Smooth muscle cell (in vitro differentiated cells): ENCODE measurements at regions not wholly inside any gene's neighbourhood (a gene's known extent, or its start where the extent isn't known, plus 50 kb on each side); places are given as distances from the start of the nearest gene placed in this dataset.

Experiments used
- DNase-seq: peaks from one replicate; lab custom pipeline; 2025; ENCODE audit not compliant: unreplicated experiment; lab: John Stamatoyannopoulos, UW
- H2AFZ ChIP-seq: fragments of 200-600 bp; sonication (generic); 2 replicates; pipeline ENCODE4 v1.6.0; 2016; ENCODE audit warnings: antibody characterized with exemption, low read depth, mild to moderate bottlenecking
- H3F3A ChIP-seq: fragments of 200-600 bp; sonication (generic); 2 replicates; pipeline ENCODE4 v1.6.0; 2017; ENCODE audit warnings: antibody characterized with exemption, low read depth
- H3K27ac ChIP-seq: fragments of 200-600 bp; sonication (generic); 2 replicates; pipeline ENCODE4 v1.5.1; 2016; ENCODE audit warnings: low read depth, mild to moderate bottlenecking
- H3K27me3 ChIP-seq: fragments of 200-600 bp; sonication (generic); 2 replicates; pipeline ENCODE4 v1.6.1; 2016; ENCODE audit warnings: low read depth, mild to moderate bottlenecking
- H3K36me3 ChIP-seq: fragments of 200-600 bp; sonication (generic); 2 replicates; pipeline ENCODE4 v1.5.1; 2016; ENCODE audit warnings: low read depth
- H3K4me1 ChIP-seq: fragments of 200-600 bp; sonication (generic); 2 replicates; pipeline ENCODE4 v1.5.1; 2016; ENCODE audit warnings: low read depth
- H3K4me2 ChIP-seq: fragments of 200-600 bp; sonication (generic); 2 replicates; pipeline ENCODE4 v1.6.0; 2016; ENCODE audit warnings: mild to moderate bottlenecking
- H3K4me3 ChIP-seq: fragments of 200-600 bp; sonication (generic); 2 replicates; pipeline ENCODE4 v1.5.1; 2016; ENCODE audit warnings: mild to moderate bottlenecking
- H3K79me2 ChIP-seq: fragments of 200-600 bp; sonication (generic); 2 replicates; pipeline ENCODE4 v1.6.0; 2016; ENCODE audit warnings: low read depth, mild to moderate bottlenecking
- H3K9ac ChIP-seq: fragments of 200-600 bp; sonication (generic); 2 replicates; pipeline ENCODE4 v1.6.0; 2016; ENCODE audit warnings: low read depth
- H3K9me3 ChIP-seq: fragments of 200-600 bp; sonication (generic); replicated peaks from 2 replicates; pipeline ENCODE4 v1.5.1; 2016; ENCODE audit warnings: low read depth
- H4K20me1 ChIP-seq: fragments of 200-600 bp; sonication (generic); 2 replicates; pipeline ENCODE4 v1.6.0; 2016; ENCODE audit warnings: low read depth
- WGBS: methylation state at CpG from one replicate; pipeline ENCODE4 v1.1.7; 2016; ENCODE audit warnings: low lambda C conversion rate; 5-methylcytosine and 5-hydroxymethylcytosine counted together
- TF ChIP-seq, protein P1 (sequence below): fragments of 200-600 bp; sonication (generic); IDR thresholded peaks from 2 replicates; pipeline ENCODE4 v1.5.1; 2017; ENCODE audit warnings: borderline replicate concordance, mild to moderate bottlenecking, antibody characterized with exemption; ENCODE audit not compliant: insufficient read depth, poor library complexity, severe bottlenecking

DNA sequence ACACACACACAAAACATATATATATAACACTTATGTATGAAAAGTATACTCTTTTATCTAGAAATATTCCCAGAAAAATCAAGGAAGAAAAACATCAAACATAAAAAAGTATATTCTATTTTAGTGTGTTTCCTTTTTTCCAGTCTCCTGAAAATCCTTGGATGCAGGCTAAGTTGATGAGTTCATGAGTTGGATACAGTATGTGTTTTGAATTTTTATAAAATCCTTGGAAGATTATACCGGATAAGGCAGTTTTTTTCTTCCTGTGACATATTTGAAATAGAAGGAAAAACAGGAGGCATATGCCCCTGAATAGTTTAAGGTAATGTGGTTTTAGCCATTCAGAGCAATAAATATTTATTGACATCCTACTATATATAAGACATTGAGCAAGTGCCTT, 203.6 kb downstream of the SNX18 start:
- H3K4me3 ChIP-seq = no peak overlapping the region
- no peak overlapping the region for H3K27ac ChIP-seq
- 92% methylated on average over 1 of the region's 1 CpG for WGBS
- H3K4me2 ChIP-seq = no peak overlapping the region
- H3K9me3 ChIP-seq = peaks cover 5% of the 10 kb centered on the region
- H3K9ac ChIP-seq = no peak overlapping the region
- no peaks in the 10 kb centered on the region for H3K79me2 ChIP-seq
- DNase-seq = no peak
- H4K20me1 ChIP-seq = no peaks in the 10 kb centered on the region
- TF ChIP-seq, protein P1, sequence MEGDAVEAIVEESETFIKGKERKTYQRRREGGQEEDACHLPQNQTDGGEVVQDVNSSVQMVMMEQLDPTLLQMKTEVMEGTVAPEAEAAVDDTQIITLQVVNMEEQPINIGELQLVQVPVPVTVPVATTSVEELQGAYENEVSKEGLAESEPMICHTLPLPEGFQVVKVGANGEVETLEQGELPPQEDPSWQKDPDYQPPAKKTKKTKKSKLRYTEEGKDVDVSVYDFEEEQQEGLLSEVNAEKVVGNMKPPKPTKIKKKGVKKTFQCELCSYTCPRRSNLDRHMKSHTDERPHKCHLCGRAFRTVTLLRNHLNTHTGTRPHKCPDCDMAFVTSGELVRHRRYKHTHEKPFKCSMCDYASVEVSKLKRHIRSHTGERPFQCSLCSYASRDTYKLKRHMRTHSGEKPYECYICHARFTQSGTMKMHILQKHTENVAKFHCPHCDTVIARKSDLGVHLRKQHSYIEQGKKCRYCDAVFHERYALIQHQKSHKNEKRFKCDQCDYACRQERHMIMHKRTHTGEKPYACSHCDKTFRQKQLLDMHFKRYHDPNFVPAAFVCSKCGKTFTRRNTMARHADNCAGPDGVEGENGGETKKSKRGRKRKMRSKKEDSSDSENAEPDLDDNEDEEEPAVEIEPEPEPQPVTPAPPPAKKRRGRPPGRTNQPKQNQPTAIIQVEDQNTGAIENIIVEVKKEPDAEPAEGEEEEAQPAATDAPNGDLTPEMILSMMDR = no peak
- no peaks in the 10 kb centered on the region for H3K36me3 ChIP-seq
- peaks cover 9% of the 10 kb centered on the region for H3K4me1 ChIP-seq
- no peaks in the 10 kb centered on the region for H3K27me3 ChIP-seq
- no peaks in the 10 kb centered on the region for H3F3A ChIP-seq
- H2AFZ ChIP-seq = no peak overlapping the region

DNA sequence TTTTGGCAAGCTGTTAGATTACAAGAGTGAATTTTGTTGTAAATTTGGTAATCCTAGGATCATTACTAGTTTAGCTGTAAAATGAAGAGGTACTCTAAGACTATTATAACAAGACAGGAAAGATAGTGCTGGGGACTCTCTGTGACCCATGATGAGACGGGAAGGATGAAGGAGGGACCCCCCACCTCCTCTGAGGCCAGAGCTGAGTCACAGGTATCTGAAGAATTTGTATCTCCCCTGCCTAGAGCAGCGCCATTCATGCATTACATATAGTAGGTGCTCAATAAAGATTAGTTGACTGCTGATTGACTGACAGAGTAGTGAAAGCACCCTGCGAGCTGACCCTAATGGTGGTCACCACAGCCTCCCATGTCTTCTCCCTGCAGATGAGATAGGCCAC, 202.8 kb downstream of the SNX18 start:
- no peaks in the 10 kb centered on the region for H3K36me3 ChIP-seq
- peaks cover 9% of the 10 kb centered on the region for H3K4me1 ChIP-seq
- TF ChIP-seq, protein P1 = no peak
- 75% methylated on average over 3 of the region's 3 CpGs for WGBS
- H2AFZ ChIP-seq = no peak overlapping the region
- no peak overlapping the region for H3K9ac ChIP-seq
- H3K4me2 ChIP-seq = no peak overlapping the region
- H3K27me3 ChIP-seq = no peaks in the 10 kb centered on the region
- no peaks in the 10 kb centered on the region for H3F3A ChIP-seq
- H3K4me3 ChIP-seq = no peak overlapping the region
- no peak for DNase-seq
- H3K27ac ChIP-seq = no peak overlapping the region
- H4K20me1 ChIP-seq = no peaks in the 10 kb centered on the region
- H3K9me3 ChIP-seq = peaks cover 5% of the 10 kb centered on the region
- no peaks in the 10 kb centered on the region for H3K79me2 ChIP-seq

DNA sequence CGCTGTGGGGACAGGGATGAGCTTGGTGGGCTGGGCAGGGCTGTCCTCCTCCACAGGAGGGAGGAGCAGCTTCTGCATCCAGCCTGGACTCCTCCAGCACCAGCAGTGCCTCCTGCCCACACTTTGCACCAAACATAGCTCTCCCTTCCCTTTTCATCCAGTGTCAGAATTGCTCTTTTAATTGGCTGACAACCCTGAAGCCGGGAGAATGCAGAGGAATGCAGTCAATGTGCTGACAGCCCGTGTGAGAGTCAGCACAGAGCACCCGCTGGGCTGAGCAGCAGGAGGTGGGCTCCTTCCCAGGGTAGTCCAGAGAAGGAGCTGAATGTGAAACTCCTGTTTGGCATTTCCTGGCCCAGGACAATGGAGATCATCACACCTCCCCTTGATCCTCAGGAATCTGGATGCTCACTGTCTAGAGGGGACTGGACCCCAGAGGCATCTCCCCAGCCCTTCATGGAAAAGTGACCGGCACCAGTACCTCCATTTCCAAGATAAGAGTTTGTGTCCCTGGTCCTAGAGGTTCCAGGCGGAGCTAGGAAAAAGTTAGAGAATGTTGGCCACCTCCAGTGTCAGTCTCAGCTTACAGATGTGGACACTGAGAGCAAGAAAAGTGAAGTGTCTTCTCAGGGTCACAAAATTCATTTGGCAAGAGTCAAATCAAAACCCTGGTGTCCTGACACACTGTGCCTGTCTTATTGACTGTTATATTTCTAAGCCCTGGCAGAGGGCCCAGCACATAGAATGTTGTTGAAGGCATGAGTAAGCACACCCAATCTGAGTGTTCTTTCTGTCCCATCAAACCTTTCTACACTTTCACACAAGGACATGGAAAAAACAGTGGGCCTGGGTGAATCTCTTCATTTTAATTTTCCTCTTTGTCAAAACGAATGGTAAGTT, 202.1 kb downstream of the SNX18 start:
- peaks cover 9% of the 10 kb centered on the region for H3K4me1 ChIP-seq

More for the DNA sequence above, 202.1 kb downstream of the SNX18 start:
- Histone ChIP-seq H3K27ac (no peak overlapping the region), H3K9ac (no peak overlapping the region), H3K36me3 (no peaks in the 10 kb centered on the region), H3K4me3 (no peak overlapping the region), H3K27me3 (no peaks in the 10 kb centered on the region), H2AFZ (no peak overlapping the region), H3K79me2 (no peaks in the 10 kb centered on the region), H3K4me2 (peak overlapping the region; percentile 3), H3K9me3 (peaks cover 5% of the 10 kb centered on the region), H4K20me1 (no peaks in the 10 kb centered on the region), H3F3A (no peaks in the 10 kb centered on the region)
- 35% methylated on average over 6 of the region's 7 CpGs for WGBS
- no peak for DNase-seq
- TF ChIP-seq, protein P1 = no peak
